ENCODE measurements at regions not wholly inside any gene's neighbourhood (a gene's known extent, or its start where the extent isn't known, plus 50 kb on each side); places are given as distances from the start of the nearest gene placed in this dataset.

DNA sequence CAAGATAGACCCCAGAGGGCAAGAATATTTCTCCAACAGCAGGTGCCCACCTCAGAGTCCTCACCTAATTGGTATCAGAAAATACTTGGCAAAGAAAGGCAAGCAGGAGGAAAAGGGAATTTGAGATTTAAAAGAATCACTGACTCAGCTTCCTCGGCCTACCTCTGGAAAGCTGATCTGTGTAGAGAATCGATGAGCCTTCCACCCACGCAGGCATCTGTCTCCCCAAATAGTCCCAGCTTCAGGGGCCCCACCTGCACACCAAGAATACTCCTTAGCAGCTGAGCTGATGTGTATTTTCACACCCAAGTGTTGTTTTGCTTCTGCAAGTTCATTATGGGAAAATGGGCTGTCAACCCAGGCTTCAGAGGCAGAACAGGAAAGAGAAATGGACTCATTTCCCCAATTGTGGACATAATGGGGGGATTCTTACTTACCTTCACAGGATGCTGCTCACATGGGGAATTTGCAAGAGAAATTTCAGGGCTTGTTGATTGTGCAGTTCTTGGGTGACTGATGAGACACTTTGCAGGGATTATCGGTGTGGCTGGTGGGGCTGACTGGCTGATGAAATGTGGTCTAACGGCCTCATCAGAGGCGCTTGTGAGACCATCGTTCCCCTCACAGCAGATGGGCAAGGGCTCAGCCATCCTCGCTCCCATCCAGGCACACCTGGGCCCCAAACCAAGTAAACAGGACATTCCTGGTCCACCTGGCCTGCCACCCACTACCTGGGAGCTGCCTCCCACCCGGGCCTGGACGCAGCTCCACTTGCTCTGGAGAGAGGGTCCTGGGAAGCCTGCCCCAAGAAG is 436.3 kb downstream of the PTPRU start:
- DNase-seq (ENCODE audit: low read depth in 2 of 2), result no peak

DNA sequence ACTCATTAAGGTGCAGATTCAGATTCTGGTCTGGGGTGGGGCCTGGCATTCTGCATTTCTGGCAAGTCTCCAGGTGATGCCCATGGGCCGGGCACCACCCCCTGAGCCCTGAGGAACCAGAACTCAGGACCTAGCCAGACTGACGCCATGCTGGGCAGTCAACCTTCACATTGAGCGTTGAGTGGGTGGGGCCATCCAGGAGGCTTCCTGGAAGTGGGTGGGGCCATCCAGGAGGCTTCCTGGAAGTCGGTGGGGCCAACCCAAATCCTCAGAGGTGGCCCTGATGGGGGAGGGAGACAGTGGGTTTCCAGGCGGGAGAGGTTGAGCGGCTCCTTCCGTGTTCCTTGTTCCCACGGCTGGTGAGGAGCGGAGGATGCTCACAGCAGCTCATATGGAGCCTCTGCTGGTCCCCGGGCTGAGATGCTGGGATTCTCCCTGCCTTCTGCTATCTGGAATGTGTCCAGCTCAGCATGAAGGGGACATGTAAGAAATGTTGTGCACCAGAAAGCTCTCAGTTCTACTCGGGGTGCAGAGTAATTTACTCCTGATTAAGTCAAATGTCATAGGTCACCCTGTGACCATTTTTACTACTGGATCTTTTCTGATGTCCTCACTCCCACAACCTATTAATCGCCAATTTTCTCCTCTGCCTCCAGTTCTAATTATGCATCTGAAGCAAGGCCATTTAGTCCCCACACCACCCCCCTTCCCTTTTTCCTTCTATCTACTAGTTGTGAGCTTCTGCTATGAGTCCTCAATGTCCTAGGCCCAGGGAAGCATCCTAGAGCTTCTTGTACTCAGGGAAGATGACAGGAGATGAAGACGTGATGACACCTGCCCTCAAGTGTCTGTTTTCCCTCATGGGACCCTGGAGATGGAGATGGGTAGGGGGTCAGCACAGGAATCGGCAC is 435.4 kb downstream of the PTPRU start:
- no peak for DNase-seq (ENCODE audit: low read depth in 2 of 2)

DNA sequence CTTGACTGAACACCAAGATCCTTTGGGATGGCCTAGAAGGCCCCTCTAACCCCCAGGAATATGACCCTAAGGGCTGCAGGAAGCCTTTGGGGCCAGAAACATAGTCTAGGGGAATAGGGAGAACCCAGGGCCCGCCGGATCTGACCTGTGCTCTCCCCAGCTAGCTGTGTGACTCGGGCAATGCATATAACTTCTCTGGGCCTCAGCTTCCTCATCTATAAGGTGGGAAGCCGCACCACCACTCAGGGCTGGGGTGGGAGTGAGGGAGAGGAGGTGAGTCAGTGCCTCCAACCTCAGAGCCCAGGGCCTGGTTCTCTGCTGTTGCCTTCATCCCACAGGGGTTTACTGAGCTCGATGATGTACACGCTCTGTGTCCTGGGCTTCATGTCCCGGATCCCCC is 434.4 kb downstream of the PTPRU start:
- DNase-seq (ENCODE audit: low read depth in 2 of 2), result no peak

DNA sequence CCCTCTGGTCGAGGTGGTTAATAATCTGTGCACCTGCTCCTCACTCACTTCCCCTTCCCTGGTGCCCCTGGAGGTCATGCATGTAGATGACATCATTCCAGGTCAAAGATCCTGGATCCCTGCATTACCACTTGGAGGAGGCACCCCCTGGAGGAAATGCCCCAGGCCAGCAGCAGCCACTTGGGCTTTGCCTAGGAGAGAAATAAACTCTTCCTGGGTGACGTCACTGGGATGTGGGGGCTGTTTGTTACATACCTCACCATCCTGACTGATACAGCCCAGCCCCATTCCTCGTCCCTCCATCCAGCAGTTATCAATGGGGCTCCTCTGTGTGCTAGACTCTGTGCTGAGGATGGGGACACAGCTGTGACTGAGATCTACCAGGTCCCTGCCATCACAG is 433.6 kb downstream of the PTPRU start:
- no peak for DNase-seq (ENCODE audit: low read depth in 2 of 2)

DNA sequence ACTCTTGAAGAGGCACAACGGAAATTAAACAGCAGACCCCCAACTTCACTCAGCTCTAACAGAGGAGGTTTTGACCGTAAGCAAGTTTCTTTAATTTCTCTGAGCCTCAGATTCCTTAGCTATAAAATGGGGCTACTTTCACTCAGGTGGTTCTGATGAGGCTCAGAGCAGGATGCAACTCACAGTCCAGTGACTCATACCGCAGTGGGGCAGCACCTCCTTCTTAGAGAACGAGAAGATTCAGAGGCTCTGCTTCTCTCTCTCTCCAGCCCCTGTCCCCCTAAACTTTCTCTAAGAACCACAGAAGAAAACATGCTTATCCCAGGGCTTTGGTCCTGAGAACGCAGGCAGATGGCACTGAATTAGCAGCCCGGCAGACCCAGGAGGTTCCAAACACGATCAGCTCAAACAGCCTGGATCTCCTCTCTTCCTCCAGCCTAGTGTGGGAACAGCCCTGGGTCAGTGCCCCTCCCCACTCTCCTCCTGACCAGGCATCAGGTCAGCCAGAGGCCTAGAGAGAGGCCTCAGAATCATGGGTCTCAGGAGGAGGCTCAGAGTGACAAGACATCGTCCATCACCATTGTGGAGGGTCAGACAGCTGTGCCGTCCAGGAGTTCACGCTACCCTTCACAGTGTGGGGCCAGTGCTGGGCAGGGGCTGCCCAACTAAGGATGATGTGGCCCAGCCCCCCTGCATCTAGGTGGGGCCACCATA is 433.0 kb downstream of the PTPRU start:
- DNase-seq (ENCODE audit: low read depth in 2 of 2), result no peak

DNA sequence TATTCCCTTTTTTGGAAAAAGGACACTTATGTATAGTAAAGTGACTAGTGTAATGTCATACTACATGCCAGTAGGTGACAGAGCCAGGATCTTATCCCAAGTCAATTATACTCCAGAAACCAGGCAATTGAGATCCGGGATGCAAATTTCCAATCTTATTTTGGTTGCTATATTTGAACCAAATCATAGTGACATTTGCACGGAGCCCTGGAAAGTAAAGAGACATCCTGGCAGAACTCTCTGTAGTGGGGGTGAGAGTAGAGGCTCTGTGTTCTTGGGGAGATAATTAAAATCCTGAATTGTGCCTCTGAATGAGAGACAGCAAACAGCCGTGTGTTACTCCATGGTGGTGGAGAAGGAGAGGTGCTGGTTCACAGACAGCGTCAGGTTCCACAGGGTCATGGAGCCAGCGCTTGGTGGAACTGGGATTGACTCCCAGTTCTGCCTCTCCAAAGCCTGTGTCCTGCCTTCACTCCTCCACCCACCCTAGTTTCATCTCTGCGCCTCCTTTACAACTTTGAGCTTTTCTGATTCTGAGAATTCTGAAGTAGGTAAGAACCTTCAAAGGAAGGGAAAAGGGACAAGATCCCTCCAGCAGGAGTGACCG is 432.3 kb downstream of the PTPRU start:
- no peak for DNase-seq (ENCODE audit: low read depth in 2 of 2)

DNA sequence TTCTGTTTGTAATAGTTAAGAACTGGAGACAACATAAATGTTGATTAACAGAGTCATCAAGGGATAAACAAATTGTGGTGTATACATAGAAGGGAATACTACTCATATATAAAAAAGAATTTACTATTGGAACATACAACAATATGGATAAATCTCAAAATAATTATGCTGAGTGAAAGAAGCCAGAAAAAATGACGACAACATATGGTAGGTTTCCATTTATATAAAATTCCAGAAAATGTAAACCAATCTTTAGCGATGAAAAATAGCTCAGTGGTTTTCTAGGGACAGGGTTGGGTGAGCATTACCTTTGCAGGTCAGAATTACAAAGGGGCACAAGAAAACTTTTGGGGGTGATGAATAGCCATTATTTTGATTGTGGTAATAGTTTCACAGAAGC is 431.6 kb downstream of the PTPRU start:
- DNase-seq (ENCODE audit: low read depth in 2 of 2), result no peak

DNA sequence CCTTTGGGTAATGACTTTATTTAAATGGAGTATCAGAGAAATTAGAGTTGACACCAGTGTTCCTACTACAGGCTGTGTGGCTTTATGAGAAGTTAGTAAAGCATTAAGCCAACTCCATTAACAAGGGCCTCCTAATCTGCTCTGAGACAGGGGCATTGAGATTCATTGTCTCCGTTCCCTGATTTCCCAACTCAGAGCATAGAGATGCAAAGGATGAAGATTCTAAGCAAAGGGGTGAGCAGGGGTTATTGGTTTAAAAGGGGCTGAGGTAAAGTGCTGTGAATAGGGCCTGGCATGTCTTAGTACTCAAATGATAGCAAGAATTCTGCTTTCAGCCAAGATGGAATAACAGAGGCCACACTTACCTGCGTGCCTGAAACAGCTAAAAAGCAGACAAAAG is 428.4 kb downstream of the PTPRU start:
- DNase-seq (ENCODE audit: low read depth in 2 of 2), result no peak

DNA sequence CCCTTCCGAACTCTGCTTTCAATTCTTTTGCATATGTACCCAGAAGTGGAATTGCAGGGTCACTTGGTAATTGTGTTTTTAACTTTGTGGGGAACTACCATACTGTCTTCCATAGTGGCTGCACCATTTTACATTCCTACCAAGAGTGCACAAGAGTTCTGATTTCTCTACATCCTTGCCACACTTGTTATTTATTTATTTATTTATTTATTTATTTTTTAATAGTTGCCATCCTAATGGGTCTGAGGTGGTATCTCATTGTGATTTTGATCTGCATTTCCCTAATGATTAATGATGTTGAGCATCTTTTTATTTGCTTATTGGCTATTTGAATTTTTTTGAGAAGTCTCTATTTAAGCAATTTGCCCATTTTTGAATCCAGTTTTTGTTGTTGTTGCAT is 422.4 kb downstream of the PTPRU start:
- no peak for DNase-seq (ENCODE audit: low read depth in 2 of 2)

DNA sequence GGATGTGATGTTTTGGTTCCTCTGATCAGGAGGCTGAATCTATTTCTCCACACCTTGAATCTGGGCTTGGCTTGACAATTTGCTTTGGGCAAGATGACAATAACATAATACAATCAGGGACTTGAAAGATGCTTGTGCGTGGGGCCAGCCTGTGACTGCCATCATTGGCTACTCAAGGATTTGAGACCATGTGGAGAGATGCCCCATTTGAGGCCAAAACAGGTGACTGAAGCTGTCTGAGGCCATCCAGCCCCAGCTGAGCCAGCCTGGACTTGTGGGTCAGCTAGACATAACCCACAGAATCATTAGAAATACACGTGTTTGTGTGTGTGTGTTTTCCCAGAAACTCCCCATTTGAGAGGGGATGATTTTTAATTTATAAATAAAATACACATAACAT is 421.5 kb downstream of the PTPRU start:
- no peak for DNase-seq (ENCODE audit: low read depth in 2 of 2)

DNA sequence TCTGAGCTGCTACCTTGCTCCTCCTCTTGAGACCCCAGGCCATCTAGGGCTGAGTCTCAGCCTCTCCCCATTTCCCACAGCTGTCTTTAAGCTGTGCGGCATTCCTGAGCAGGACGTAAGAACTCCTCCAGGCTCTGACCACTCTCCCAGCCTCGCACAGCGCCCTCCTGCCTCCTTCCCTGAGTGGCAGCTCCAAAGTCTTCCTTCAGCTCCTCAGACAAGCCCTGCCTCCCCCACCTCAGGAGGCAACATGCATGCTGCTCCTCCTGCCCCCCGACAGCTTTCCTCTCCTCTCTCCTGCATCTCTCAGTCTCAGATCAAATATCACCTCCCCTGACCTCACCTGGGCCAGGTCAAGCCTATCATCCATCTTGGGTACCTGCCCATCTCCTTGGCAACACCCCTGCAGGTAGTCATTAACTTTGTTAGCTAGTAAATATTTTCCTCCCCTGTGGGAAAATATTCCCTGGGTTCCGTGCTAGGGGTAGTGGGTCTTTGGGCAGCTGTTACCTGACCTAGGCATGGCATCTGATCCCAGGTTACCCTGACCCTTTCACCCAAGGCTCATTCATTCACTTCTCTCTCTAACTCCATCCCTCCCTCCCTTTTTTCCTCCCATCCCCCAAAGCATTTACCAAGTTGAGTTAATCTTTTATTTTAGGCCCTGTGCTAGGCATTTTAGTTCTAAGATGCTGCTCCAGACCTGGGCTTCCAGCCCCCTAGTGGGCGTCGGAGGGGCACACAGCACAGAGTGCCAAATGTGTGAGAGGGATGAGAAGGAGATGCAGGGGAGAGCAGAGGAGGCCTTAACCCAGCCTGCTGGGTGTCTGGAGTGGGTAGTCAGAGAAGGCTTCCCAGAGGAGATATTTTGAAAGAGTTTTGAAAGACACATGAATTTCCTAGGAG is 419.9 kb downstream of the PTPRU start:
- DNase-seq (ENCODE audit: low read depth in 2 of 2), result no peak

DNA sequence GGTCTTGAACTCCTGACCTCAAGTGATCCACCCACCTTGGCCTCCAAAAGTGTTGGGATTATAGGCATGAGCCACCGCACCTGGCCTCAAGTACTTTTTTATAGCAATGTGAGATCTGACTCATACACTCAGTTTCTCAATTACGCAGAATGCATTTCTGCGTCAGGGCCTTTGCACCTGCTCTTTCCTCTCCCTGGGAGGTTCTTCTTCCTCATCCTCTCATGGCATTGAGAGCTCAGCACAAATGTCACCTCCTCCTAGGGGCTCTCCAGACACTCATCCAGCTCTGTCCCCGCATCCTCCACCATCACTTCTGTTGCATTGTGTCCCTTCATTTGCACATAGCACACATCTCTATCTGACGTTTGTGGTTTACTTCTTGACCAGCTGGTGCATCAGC is 418.8 kb downstream of the PTPRU start:
- no peak for DNase-seq (ENCODE audit: low read depth in 2 of 2)

DNA sequence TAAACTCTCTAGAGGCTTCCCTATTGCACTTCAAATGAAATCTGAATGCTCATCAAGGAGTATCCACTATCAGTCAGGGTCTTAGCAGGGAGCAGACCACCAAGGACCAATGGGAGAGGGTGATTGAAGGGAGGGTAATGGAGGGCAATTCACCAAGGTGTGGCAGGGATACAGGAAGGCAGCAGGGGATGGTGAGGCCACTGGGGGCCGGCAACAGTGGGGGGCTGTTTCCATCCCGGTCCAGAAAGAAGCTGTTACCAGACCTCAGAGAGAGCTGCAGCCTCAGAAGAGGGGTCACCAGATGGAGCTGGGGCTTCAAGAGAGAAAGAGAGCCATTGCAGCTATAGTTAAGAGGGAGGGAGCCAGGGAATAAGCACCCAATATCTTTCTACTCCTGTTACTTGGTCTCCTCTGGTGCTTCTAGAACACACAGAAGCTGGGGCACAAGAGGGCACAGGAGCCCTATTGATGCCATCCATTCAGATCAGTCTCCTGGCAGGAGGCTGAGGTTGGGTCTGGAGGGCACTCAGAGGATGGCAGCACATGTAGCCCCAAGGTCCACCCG is 417.6 kb downstream of the PTPRU start:
- no peak for DNase-seq (ENCODE audit: low read depth in 2 of 2)

DNA sequence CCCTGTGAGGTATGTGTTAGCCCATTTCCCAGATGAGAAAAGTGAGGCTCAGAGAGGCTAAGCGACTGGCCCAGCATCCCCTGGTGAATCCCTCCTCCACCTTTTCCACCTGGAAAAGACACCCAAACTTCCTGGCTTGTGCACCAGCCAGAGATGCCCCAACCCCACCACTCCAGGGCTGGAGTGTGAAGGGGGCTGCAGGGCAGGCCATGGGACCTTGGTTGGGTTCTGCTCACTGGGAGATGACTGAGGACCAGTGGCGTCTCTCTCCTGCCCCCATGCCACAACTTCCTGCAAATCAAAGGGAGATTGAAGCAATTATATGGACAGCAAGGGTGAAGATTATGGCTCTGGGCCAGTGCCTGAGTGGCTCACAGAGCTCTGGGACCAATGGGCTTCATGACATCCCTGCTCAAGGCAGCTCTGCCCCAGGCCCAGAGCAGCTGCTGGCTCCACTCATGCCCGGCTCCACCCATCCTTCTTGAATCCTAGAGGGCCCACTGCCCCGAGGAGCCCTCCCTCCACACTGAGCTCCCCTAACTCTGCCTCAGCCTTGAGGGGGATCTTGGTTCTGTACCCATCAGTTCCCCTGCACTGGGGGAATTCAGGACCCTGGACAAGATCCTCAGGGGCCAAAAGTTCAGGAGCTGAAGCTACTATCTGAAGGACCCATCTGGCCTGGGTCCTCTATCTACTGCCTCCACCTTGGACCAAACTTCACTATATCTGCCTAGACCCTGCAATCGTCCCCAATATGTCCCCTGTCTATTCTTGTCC is 416.9 kb downstream of the PTPRU start:
- no peak for DNase-seq (ENCODE audit: low read depth in 2 of 2)

DNA sequence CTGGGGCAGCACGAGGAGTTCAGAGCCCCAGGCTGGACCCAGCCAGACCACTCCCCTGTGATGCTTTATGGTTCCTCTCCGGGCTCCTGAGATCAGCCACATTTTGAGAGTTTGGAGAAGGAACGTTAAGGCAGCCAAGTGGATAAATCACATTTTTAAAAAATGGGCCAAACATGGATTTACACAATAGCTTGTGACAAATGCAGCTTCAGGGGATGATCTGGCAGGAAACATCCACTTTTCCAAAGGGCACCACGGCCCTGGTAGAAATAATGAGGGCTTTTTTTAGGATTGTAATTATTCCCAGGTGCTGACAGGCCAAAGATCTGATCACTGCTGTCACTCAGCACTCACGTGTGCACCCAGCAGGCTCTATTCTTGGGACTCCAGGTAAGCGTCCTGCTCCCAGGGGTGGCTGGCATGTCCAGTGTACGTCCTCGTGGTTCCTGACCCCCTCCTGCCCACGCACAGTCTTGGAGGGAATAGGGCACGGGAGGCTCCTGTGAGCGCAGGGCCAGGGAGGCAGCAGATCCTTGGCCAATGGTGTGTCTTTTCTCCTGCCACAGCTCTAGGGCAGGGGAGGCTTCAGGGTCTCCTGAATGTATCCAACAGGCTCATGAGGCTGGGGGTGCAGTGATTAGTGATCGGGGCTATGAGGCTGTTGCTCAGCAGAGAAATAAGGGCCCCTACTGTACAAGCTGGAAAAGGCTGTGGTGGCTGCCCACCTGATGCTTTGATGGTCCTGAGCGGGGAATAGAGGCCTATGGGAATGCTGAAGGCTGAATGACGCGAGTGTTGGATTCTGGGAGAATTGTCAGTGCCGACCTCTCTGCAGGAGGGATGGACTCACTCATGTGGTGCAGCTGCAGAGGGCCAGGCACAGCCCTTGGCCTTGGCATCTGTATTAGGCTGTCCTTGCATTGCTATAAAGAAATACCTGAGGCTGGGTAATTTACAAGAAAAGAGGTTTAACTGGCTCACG is 415.7 kb downstream of the PTPRU start:
- no peak for DNase-seq (ENCODE audit: low read depth in 2 of 2)

DNA sequence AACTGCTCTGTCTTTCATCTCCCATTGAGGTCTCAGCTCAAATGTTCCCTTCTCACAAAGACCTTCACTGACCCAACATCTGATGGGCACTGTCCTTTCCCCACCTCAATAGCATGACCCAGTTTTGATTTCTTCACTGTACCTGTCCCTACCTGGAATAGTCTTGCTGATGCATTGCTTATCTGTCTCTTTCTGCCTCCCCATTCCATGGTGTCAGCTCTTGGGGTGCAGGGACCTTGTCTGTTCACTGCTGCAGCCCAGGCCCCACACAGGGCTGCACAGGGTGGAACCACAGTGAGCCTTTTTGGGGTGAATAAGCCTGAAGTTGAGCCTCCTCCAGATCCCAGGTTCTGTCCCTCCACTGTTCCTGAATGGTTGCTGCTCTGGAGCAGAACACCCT is 414.9 kb downstream of the PTPRU start:
- DNase-seq (ENCODE audit: low read depth in 2 of 2), result no peak

DNA sequence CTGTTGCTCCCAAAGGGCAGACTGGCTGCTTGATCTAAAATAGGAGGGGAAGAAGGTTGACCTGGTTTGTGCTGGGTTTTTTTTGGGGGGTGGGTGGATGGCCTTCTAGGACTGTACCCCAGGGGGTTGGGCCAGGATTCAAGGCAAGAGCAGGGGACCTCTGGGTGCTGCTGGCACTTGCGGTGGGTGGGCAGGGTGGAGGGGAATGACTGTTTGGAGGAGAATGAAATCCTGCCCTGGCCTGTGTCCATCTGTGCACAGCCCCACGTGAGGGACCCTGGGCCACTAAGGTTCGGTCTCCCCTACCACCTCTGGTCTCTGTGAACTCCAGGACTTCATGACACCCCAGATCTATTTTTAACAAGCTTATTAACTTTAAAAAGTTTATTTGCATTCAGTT is 414.2 kb downstream of the PTPRU start:
- no peak for DNase-seq (ENCODE audit: low read depth in 2 of 2)

DNA sequence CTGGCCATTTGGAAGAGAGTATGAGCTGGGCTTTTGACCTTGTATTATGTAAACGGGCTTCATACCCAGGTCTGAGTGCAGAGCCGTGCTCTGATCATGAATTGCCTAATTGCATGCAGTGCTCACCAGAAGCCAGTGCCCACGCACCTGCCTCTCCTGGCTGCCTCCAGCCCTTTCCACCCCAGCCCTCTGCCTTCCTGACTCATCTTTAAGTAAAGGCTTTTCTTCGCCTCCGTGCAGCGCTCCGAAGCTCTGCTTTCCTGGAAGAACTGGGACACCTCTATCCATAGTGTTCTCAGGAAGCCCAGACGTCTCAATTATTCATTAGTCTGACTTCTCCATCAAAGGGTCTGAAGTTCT is 413.7 kb downstream of the PTPRU start:
- DNase-seq (ENCODE audit: low read depth in 2 of 2), result no peak
